Hepatocyte (in vitro differentiated cells): ENCODE measurements at regions not wholly inside any gene's neighbourhood (a gene's known extent, or its start where the extent isn't known, plus 50 kb on each side); places are given as distances from the start of the nearest gene placed in this dataset.

Experiments used
- DNase-seq: peaks from one replicate; pipeline ENCODE4 v3.0.0-alpha.2; 2016; ENCODE audit warnings: low spot score
- H2AFZ ChIP-seq: fragments of 200-600 bp; sonication (generic); 2 replicates; pipeline ENCODE4 v1.6.0; 2016; ENCODE audit warnings: antibody characterized with exemption, mild to moderate bottlenecking
- H3K27ac ChIP-seq: fragments of 200-600 bp; sonication (generic); 2 replicates; pipeline ENCODE4 v1.5.1; 2016; ENCODE audit warnings: mild to moderate bottlenecking
- H3K27me3 ChIP-seq: fragments of 200-600 bp; sonication (generic); 2 replicates; pipeline ENCODE4 v1.6.1; 2016
- H3K36me3 ChIP-seq: fragments of 200-600 bp; sonication (generic); replicated peaks from 2 replicates; pipeline ENCODE4 v1.5.1; 2016; ENCODE audit warnings: low read depth; ENCODE audit not compliant: insufficient read depth
- H3K4me1 ChIP-seq: fragments of 200-600 bp; sonication (generic); 2 replicates; pipeline ENCODE4 v1.5.1; 2016; ENCODE audit warnings: mild to moderate bottlenecking, moderate library complexity; ENCODE audit not compliant: insufficient read depth
- H3K4me2 ChIP-seq: fragments of 200-600 bp; sonication (generic); 2 replicates; pipeline ENCODE4 v1.6.0; 2016
- H3K4me3 ChIP-seq: fragments of 200-600 bp; sonication (generic); 2 replicates; pipeline ENCODE4 v1.5.1; 2016; ENCODE audit warnings: mild to moderate bottlenecking
- H3K79me2 ChIP-seq: fragments of 200-600 bp; sonication (generic); 2 replicates; pipeline ENCODE4 v1.6.0; 2017; ENCODE audit warnings: mild to moderate bottlenecking
- H3K9me2 ChIP-seq: fragments of 200-600 bp; sonication (generic); replicated peaks from 2 replicates; pipeline ENCODE4 v1.6.0; 2017; ENCODE audit warnings: mild to moderate bottlenecking; ENCODE audit not compliant: insufficient read depth
- H3K9me3 ChIP-seq: fragments of 200-600 bp; sonication (generic); 2 replicates; pipeline ENCODE4 v1.5.1; 2016; ENCODE audit warnings: low read depth, mild to moderate bottlenecking
- H4K20me1 ChIP-seq: fragments of 200-600 bp; sonication (generic); 2 replicates; pipeline ENCODE4 v1.6.0; 2016; ENCODE audit warnings: mild to moderate bottlenecking; ENCODE audit not compliant: insufficient read depth, poor library complexity, severe bottlenecking
- EZH2 ChIP-seq: fragments of 200-600 bp; sonication (generic); IDR thresholded peaks from 2 replicates; pipeline ENCODE4 v1.6.1; 2016; ENCODE audit warnings: antibody characterized with exemption, mild to moderate bottlenecking, borderline replicate concordance
- EZH2phosphoT487 ChIP-seq: fragments of 200-600 bp; sonication (generic); IDR thresholded peaks from one replicate; pipeline ENCODE4 v1.6.1; 2018; ENCODE audit warnings: antibody characterized with exemption, mild to moderate bottlenecking, low read depth, moderate library complexity; ENCODE audit not compliant: unreplicated experiment, severe bottlenecking
- WGBS: methylation state at CpG from one replicate; pipeline ENCODE4 v1.1.6; 2016; ENCODE audit warnings: low lambda C conversion rate; ENCODE audit errors: missing lambda C conversion rate; 5-methylcytosine and 5-hydroxymethylcytosine counted together
- TF ChIP-seq, protein P1 (sequence below): fragments of 200-600 bp; sonication (generic); IDR thresholded peaks from 2 replicates; pipeline ENCODE4 v1.5.1; 2016; ENCODE audit warnings: antibody characterized with exemption, mild to moderate bottlenecking; ENCODE audit not compliant: poor library complexity

DNA sequence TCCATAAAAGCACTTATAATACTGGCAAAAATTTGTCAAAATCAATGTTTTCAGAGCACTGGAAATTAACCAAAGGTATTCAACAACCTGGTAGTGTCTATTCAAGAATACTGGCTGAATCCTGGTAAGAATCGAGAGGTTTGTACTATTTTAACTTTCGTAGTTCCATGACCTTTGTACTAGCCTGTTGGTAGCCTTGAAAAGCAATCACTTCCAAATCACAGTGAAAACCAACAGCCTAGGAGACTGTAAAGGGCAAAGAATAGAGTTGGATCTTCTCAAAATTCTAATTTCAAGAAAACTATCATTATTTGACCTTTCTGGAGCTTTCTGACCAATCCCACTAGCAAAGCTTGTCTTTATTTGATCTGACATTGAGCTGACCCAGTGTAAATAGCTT, 64.8 kb upstream of the CCDC178 start:
- no peak for DNase-seq
- no peak overlapping the region for H3K4me3 ChIP-seq
- no peaks in the 10 kb centered on the region for H3K36me3 ChIP-seq
- no peaks in the 10 kb centered on the region for H3K9me2 ChIP-seq
- H3K9me3 ChIP-seq: peaks cover 5% of the 10 kb centered on the region
- TF ChIP-seq, protein P1, sequence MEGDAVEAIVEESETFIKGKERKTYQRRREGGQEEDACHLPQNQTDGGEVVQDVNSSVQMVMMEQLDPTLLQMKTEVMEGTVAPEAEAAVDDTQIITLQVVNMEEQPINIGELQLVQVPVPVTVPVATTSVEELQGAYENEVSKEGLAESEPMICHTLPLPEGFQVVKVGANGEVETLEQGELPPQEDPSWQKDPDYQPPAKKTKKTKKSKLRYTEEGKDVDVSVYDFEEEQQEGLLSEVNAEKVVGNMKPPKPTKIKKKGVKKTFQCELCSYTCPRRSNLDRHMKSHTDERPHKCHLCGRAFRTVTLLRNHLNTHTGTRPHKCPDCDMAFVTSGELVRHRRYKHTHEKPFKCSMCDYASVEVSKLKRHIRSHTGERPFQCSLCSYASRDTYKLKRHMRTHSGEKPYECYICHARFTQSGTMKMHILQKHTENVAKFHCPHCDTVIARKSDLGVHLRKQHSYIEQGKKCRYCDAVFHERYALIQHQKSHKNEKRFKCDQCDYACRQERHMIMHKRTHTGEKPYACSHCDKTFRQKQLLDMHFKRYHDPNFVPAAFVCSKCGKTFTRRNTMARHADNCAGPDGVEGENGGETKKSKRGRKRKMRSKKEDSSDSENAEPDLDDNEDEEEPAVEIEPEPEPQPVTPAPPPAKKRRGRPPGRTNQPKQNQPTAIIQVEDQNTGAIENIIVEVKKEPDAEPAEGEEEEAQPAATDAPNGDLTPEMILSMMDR: no peak
- TF ChIP-seq EZH2 (no peak), EZH2phosphoT487 (no peak)
- no peak overlapping the region for H3K27ac ChIP-seq
- H2AFZ ChIP-seq: no peak overlapping the region
- no peaks in the 10 kb centered on the region for H4K20me1 ChIP-seq
- no peaks in the 10 kb centered on the region for H3K27me3 ChIP-seq
- H3K4me2 ChIP-seq: no peak overlapping the region
- WGBS: 81% methylated on average over 2 of the region's 2 CpGs
- no peaks in the 10 kb centered on the region for H3K79me2 ChIP-seq
- no peaks in the 10 kb centered on the region for H3K4me1 ChIP-seq

DNA sequence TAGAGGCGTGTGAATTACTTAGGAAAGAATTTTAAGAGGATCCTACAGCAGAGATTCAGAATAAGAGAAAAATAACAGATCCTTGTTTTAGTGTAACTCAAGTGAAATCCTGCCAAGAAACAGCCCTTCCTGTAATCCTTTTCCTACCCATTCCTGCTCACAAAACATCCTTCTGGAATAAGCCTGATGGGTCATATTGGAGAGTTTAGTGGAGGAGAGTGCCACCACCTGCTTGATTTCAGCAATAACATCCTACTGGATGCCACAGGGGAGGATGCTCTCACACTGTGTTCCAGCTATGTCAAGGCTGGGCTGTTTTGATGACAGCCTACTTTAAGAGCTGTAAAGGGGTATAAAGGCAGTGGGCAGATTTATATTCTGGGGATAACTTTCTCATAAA, 54.8 kb upstream of the CCDC178 start:
- no peaks in the 10 kb centered on the region for H4K20me1 ChIP-seq
- no peaks in the 10 kb centered on the region for H3K9me2 ChIP-seq
- no peak overlapping the region for H3K27ac ChIP-seq
- DNase-seq: peak; percentile 64
- H3K36me3 ChIP-seq: no peaks in the 10 kb centered on the region
- no peak overlapping the region for H3K4me3 ChIP-seq
- H3K27me3 ChIP-seq: no peaks in the 10 kb centered on the region
- no peak overlapping the region for H3K4me2 ChIP-seq
- H2AFZ ChIP-seq: no peak overlapping the region
- no peaks in the 10 kb centered on the region for H3K9me3 ChIP-seq
- 72% methylated on average over 1 of the region's 1 CpG for WGBS
- H3K79me2 ChIP-seq: no peaks in the 10 kb centered on the region
- TF ChIP-seq, protein P1: peak; percentile 56
- TF ChIP-seq EZH2: no peak
- no peaks in the 10 kb centered on the region for H3K4me1 ChIP-seq
